Kidney (tissue), 13 donors: ENCODE measurements at regions not wholly inside any gene's neighbourhood (a gene's known extent, or its start where the extent isn't known, plus 50 kb on each side); places are given as distances from the start of the nearest gene placed in this dataset.

Experiments used
- DNase-seq, 5 donors: peaks; one replicate each; pipeline ENCODE4 v3.0.0-alpha.2; 2013 to 2020
- FAIRE-seq: peaks from 2 replicates; lab custom pipeline; 2012; peaks lifted over from hg19 to GRCh38; lab: Jason Lieb, UNC
- H3K27ac ChIP-seq, 2 donors: one replicate each; pipeline ENCODE4 v1.7.0; 2013; ENCODE audit warnings: low read depth in 2 of 2, low read length in 2 of 2, inconsistent platforms in 1 of 2
- H3K27me3 ChIP-seq: one replicate; pipeline ENCODE4 v1.7.1; 2013; ENCODE audit warnings: low read length, inconsistent platforms; ENCODE audit not compliant: control insufficient read depth, insufficient read depth
- H3K36me3 ChIP-seq, 3 donors: one replicate each; pipeline versions ENCODE4 v1.7.0 to v1.7.1; 2013; ENCODE audit warnings: low read length in 3 of 3, control low read depth in 1 of 3, inconsistent platforms in 1 of 3; ENCODE audit not compliant: insufficient read depth in 3 of 3, control insufficient read depth in 2 of 3
- H3K4me1 ChIP-seq, 3 donors: one replicate each; pipeline versions ENCODE4 v1.7.0 to v1.7.1; 2013; ENCODE audit warnings: low read length in 3 of 3, inconsistent platforms in 1 of 3, low read depth in 1 of 3; ENCODE audit not compliant: control insufficient read depth in 2 of 3, insufficient read depth in 2 of 3
- H3K4me3 ChIP-seq, 3 donors: one replicate each; pipeline versions ENCODE4 v1.7.0 to v1.8.1; 2013; ENCODE audit warnings: low read length in 3 of 3, control low read depth in 1 of 3, inconsistent platforms in 1 of 3
- H3K9ac ChIP-seq, 3 donors: one replicate each; pipeline versions ENCODE4 v1.7.0 to v1.7.1; 2013; ENCODE audit warnings: low read length in 3 of 3, control low read depth in 1 of 3, inconsistent platforms in 1 of 3
- H3K9me3 ChIP-seq, 3 donors: one replicate each; pipeline versions ENCODE4 v1.7.0 to v1.7.1; 2013; ENCODE audit warnings: low read length in 3 of 3, control low read depth in 1 of 3, inconsistent platforms in 1 of 3; ENCODE audit not compliant: control insufficient read depth in 2 of 3, insufficient read depth in 1 of 3
- CTCF ChIP-seq: IDR thresholded peaks from 3 replicates; pipeline ENCODE4 v1.5.1; 2012; ENCODE audit warnings: mild to moderate bottlenecking, moderate library complexity, borderline replicate concordance; ENCODE audit not compliant: insufficient read depth; ENCODE audit errors: extremely low read depth
- intact Hi-C: fragments of 100-400 bp; cut with DNase I; formaldehyde crosslinking; loops from one replicate; pipeline ENCODE4 v1.11.1; 2022
- donor health status: control.
- donor health status: control.
- donor health status: control.
- donor health status: control.
- donor health status: control.
- donor health status: DM: yes; HTN: yes; CAD: no.
- donor health status: Normal renal cell carcinoma (clear cell type).

GRCh38 chr17:62159994-62160393 is 94.9 kb upstream of the MED13 start:
- intact Hi-C loops: no loop called here
- Histone ChIP-seq H3K36me3 (no peaks in the 10 kb centered on the region), H3K27ac (no peak overlapping the region), H3K4me1 (no peaks in the 10 kb centered on the region), H3K9me3 (no peaks in the 10 kb centered on the region), H3K27me3 (no peaks in the 10 kb centered on the region), H3K4me3 (no peak overlapping the region), H3K9ac (no peak overlapping the region)
- FAIRE-seq: no peak
- no peak for TF ChIP-seq CTCF
- DNase-seq: no peak

GRCh38 chr17:62156949-62157348 is 91.9 kb upstream of the MED13 start:
- Histone ChIP-seq H3K4me1 (no peaks in the 10 kb centered on the region), H3K9ac (no peak overlapping the region), H3K9me3 (no peaks in the 10 kb centered on the region), H3K27me3 (no peaks in the 10 kb centered on the region), H3K4me3 (no peak overlapping the region), H3K36me3 (no peaks in the 10 kb centered on the region), H3K27ac (no peak overlapping the region)
- TF ChIP-seq CTCF: no peak
- DNase-seq: no peak
- FAIRE-seq: no peak
- intact Hi-C loops: no loop called here

- Histone ChIP-seq H3K27ac (no peak overlapping the region), H3K9me3 (no peaks in the 10 kb centered on the region), H3K9ac (no peak overlapping the region), H3K27me3 (no peaks in the 10 kb centered on the region), H3K36me3 (no peaks in the 10 kb centered on the region), H3K4me3 (no peak overlapping the region), H3K4me1 (no peaks in the 10 kb centered on the region)
- intact Hi-C loops: no loop called here
- no peak for FAIRE-seq
- TF ChIP-seq CTCF: no peak
- DNase-seq: no peak
These were observed 89.8 kb upstream of the MED13 start for GRCh38 chr17:62154909-62155308.

- H3K4me3 ChIP-seq: no peak overlapping the region
These were observed 85.4 kb upstream of the MED13 start for GRCh38 chr17:62150471-62150870.

More at GRCh38 chr17:62150471-62150870, 85.4 kb upstream of the MED13 start:
- Histone ChIP-seq H3K27ac (no peak overlapping the region), H3K9ac (no peak overlapping the region), H3K4me1 (no peaks in the 10 kb centered on the region), H3K36me3 (no peaks in the 10 kb centered on the region), H3K9me3 (no peaks in the 10 kb centered on the region), H3K27me3 (no peaks in the 10 kb centered on the region)
- intact Hi-C loops: no loop called here
- FAIRE-seq (no peak), DNase-seq (no peak)
- TF ChIP-seq CTCF: no peak
